Peyer's patch (tissue), 4 donors: ENCODE measurements at regions not wholly inside any gene's neighbourhood (a gene's known extent, or its start where the extent isn't known, plus 50 kb on each side); places are given as distances from the start of the nearest gene placed in this dataset.
"Not testable (repeated sequence)": the region's sequence is repeated elsewhere in the genome, so short reads cannot be mapped to it uniquely, and the experiment has no call there.

ENCODE experiments used
- DNase-seq, 3 donors: peaks; one replicate each; pipeline ENCODE4 v3.0.0-alpha.2; 2017 to 2019
- H3K27ac ChIP-seq, 4 donors: fragments of 200-600 bp; sonication (generic); one replicate each; pipeline ENCODE4 v1.5.1; 2016 to 2019
- H3K27me3 ChIP-seq, 2 donors: fragments of 200-600 bp; sonication (generic); one replicate each; pipeline ENCODE4 v1.5.1; 2019
- H3K36me3 ChIP-seq, 3 donors: fragments of 200-600 bp; sonication (generic); one replicate each; pipeline ENCODE4 v1.5.1; 2016 to 2019
- H3K4me1 ChIP-seq, 4 donors: fragments of 200-600 bp; sonication (generic); one replicate each; pipeline ENCODE4 v1.5.1; 2016 to 2019
- H3K4me3 ChIP-seq, 4 donors: fragments of 200-600 bp; sonication (generic); 1 replicate in 3 of 4; 2 replicates in 1 of 4; pipeline ENCODE4 v1.5.1; 2016 to 2019; ENCODE audit warnings: mild to moderate bottlenecking in 1 of 4
- H3K9me3 ChIP-seq, 4 donors: fragments of 200-600 bp; sonication (generic); one replicate each; pipeline ENCODE4 v1.5.1; 2016 to 2019; ENCODE audit warnings: mild to moderate bottlenecking in 1 of 4
- CTCF ChIP-seq, 6 experiments: fragments of 450-650 bp in 4 of 6; fragments of 200-600 bp in 2 of 6; sonication (generic) in 1 of 6; IDR thresholded peaks; one replicate each; pipeline ENCODE4 v1.5.1; 2017 to 2019; ENCODE audit warnings: antibody characterized with exemption in 6 of 6, mild to moderate bottlenecking in 3 of 6, moderate library complexity in 1 of 6
- POLR2A ChIP-seq, 2 donors: fragments of 450-650 bp; IDR thresholded peaks; one replicate each; pipeline ENCODE4 v1.5.1; 2017; ENCODE audit warnings: antibody characterized with exemption in 2 of 2, mild to moderate bottlenecking in 2 of 2, moderate library complexity in 2 of 2

- TF ChIP-seq POLR2A (IDR thresholded peaks at IDR 0.05) (no peak), CTCF (IDR thresholded peaks at IDR 0.05) (no peak)
- DNase-seq, result no peak
- Histone ChIP-seq H3K4me3 (no peak overlapping the region), H3K27ac (no peak overlapping the region), H3K9me3 (no peaks in the 10 kb centered on the region), H3K4me1 (no peaks in the 10 kb centered on the region), H3K36me3 (no peaks in the 10 kb centered on the region), H3K27me3 (no peaks in the 10 kb centered on the region)
Measured at GRCh38 chr6:61168878-61169277, 1117.1 kb downstream of the KHDRBS2 start.

GRCh38 chr6:61149039-61149438 lies 1137.0 kb downstream of the KHDRBS2 start:
- H3K9me3 ChIP-seq, H3K4me1 ChIP-seq, DNase-seq, H3K27me3 ChIP-seq, H3K36me3 ChIP-seq, H3K4me3 ChIP-seq, H3K27ac ChIP-seq: not testable (repeated sequence)

GRCh38 chr6:61142261-61142660 lies 1143.8 kb downstream of the KHDRBS2 start:
- H3K27me3 ChIP-seq, H3K27ac ChIP-seq, H3K4me3 ChIP-seq, DNase-seq, H3K4me1 ChIP-seq, H3K9me3 ChIP-seq, H3K36me3 ChIP-seq: not testable (repeated sequence)

GRCh38 chr6:61134028-61134427 lies 1152.0 kb downstream of the KHDRBS2 start:
- H3K27me3 ChIP-seq, result no peaks in the 10 kb centered on the region
- peaks cover 0 to 3% (median 0%) of the 10 kb centered on the region in 4 donors for H3K9me3 ChIP-seq
- no peak overlapping the region for H3K27ac ChIP-seq
- TF ChIP-seq POLR2A (IDR thresholded peaks at IDR 0.05), result no peak
- no peak for TF ChIP-seq CTCF (IDR thresholded peaks at IDR 0.05)
- peak in 1 of 3 donors; percentile 16 for DNase-seq
- no peaks in the 10 kb centered on the region for H3K4me1 ChIP-seq
- no peaks in the 10 kb centered on the region for H3K36me3 ChIP-seq
- no peak overlapping the region for H3K4me3 ChIP-seq

GRCh38 chr6:61114185-61114584 lies 1171.8 kb downstream of the KHDRBS2 start:
- H3K36me3 ChIP-seq, H3K4me3 ChIP-seq, H3K27ac ChIP-seq, DNase-seq, H3K4me1 ChIP-seq, H3K27me3 ChIP-seq, H3K9me3 ChIP-seq: not testable (repeated sequence)

- DNase-seq, result not testable (repeated sequence)
Measured at GRCh38 chr6:61107914-61108313, 1178.1 kb downstream of the KHDRBS2 start.

DNA sequence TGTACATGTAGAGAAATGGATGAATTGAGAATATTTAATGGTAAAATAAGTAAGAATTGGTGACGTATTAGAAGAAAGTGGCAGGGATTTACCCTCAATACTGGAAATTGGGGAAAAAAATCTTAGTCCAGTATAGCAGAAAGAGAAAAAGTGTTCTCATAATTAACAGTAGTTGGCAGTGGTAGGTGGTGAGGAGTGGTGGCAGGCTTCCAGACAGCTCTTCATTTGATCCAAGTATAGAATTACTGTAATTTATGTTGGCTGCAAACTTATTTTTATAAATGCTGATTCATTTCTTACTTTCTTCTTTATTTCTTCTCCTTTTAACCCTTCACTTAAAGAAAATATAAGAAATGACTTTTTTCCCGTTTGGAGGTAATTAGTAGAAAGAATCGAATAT lies 1182.4 kb downstream of the KHDRBS2 start:
- H3K9me3 ChIP-seq, H3K36me3 ChIP-seq, H3K27me3 ChIP-seq, H3K27ac ChIP-seq, H3K4me3 ChIP-seq, H3K4me1 ChIP-seq, DNase-seq: not testable (repeated sequence)

More at GRCh38 chr6:61107914-61108313, 1178.1 kb downstream of the KHDRBS2 start:
- H3K4me1 ChIP-seq, H3K27ac ChIP-seq, H3K27me3 ChIP-seq, H3K9me3 ChIP-seq, H3K36me3 ChIP-seq, H3K4me3 ChIP-seq: not testable (repeated sequence)

DNA sequence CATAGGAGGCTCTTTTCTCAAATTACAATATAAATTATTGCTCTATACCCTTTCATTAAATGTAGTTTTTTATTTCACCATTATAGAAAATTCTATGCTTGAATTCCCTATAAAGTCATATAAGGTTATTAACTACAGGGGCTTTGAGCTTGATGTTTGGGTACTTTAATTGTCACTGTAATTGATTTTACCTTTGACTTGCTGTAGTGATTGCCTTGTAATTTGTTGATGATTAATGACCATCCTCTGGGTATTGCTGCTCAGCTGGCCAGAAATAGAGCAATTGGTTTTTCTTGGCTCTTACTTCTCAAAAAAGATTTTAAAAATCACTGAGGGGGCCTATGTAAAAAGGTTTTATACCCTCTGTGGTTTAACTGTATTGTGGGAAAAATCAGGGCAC lies 1186.0 kb downstream of the KHDRBS2 start:
- H3K9me3 ChIP-seq, result no peaks in the 10 kb centered on the region
- no peaks in the 10 kb centered on the region for H3K27me3 ChIP-seq
- no peaks in the 10 kb centered on the region for H3K36me3 ChIP-seq
- no peak for DNase-seq
- no peak overlapping the region for H3K27ac ChIP-seq
- TF ChIP-seq CTCF (IDR thresholded peaks at IDR 0.05), result no peak
- no peak for TF ChIP-seq POLR2A (IDR thresholded peaks at IDR 0.05)
- no peaks in the 10 kb centered on the region for H3K4me1 ChIP-seq
- no peak overlapping the region for H3K4me3 ChIP-seq

DNA sequence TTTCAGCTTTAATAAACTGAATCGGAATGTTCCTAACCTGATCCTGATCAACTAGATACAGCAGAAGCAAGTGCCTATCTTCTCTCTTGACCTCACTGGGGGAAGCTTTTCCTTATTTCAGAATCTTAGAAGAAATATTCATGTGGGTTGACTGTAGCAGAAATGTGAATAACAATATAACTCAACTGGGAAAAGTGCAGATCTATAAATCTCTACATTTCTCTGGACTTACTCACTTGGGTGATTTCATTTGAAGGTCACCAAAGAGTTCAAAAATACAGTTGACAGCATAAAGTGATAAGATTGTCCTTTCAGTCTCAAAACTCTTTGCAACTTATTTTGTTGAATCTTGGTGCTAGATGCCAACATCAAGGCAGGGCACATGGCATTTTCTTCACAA lies 1186.5 kb downstream of the KHDRBS2 start:
- not testable (repeated sequence) for DNase-seq, H3K27ac ChIP-seq, H3K9me3 ChIP-seq, H3K27me3 ChIP-seq, H3K4me3 ChIP-seq, H3K36me3 ChIP-seq, H3K4me1 ChIP-seq

DNA sequence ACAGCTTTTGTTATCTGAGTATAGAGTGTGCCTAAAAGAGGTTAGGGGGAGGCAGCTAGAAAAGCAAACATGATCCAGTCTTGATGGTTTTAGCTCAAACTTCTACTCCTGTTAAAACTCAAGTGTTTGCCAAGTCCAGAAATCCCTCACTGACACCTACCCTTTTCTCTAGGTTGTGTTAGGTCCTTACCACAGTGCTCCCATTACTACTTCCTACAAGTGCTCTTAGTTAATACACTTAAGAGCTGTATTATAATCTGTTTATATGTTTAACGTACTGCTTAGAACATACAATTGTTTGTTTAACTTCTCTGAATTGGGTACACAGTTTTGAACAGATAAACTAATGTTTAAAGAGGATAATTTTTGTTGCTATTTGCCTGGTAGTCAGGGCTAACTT lies 1198.0 kb downstream of the KHDRBS2 start:
- H3K4me3 ChIP-seq, H3K27me3 ChIP-seq, H3K9me3 ChIP-seq, H3K27ac ChIP-seq, DNase-seq, H3K36me3 ChIP-seq, H3K4me1 ChIP-seq: not testable (repeated sequence)
